AG09309 (cell line): ENCODE measurements at regions not wholly inside any gene's neighbourhood (a gene's known extent, or its start where the extent isn't known, plus 50 kb on each side); places are given as distances from the start of the nearest gene placed in this dataset.

Experiments used
- DNase-seq: peaks from one replicate; pipeline ENCODE4 v3.0.0-alpha.2; 2010; ENCODE audit warnings: low read depth
- H3K4me3 ChIP-seq: 2 replicates; pipeline ENCODE4 v1.5.1; 2011; ENCODE audit warnings: mild to moderate bottlenecking, low read depth, low read length, moderate library complexity; ENCODE audit not compliant: control insufficient read depth
- TF ChIP-seq, protein P1 (sequence below): IDR thresholded peaks from 2 replicates; pipeline ENCODE4 v1.5.1; 2011; ENCODE audit warnings: mild to moderate bottlenecking, low read depth, low read length, inconsistent platforms; ENCODE audit not compliant: insufficient read depth, control insufficient read depth; ENCODE audit errors: missing control alignments

- DNase-seq = no peak
- H3K4me3 ChIP-seq = no peak overlapping the region
- TF ChIP-seq, protein P1, sequence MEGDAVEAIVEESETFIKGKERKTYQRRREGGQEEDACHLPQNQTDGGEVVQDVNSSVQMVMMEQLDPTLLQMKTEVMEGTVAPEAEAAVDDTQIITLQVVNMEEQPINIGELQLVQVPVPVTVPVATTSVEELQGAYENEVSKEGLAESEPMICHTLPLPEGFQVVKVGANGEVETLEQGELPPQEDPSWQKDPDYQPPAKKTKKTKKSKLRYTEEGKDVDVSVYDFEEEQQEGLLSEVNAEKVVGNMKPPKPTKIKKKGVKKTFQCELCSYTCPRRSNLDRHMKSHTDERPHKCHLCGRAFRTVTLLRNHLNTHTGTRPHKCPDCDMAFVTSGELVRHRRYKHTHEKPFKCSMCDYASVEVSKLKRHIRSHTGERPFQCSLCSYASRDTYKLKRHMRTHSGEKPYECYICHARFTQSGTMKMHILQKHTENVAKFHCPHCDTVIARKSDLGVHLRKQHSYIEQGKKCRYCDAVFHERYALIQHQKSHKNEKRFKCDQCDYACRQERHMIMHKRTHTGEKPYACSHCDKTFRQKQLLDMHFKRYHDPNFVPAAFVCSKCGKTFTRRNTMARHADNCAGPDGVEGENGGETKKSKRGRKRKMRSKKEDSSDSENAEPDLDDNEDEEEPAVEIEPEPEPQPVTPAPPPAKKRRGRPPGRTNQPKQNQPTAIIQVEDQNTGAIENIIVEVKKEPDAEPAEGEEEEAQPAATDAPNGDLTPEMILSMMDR = no peak
These were observed 51.5 kb upstream of the DDR1 start for GRCh38 chr6:30832864-30833263.

DNA sequence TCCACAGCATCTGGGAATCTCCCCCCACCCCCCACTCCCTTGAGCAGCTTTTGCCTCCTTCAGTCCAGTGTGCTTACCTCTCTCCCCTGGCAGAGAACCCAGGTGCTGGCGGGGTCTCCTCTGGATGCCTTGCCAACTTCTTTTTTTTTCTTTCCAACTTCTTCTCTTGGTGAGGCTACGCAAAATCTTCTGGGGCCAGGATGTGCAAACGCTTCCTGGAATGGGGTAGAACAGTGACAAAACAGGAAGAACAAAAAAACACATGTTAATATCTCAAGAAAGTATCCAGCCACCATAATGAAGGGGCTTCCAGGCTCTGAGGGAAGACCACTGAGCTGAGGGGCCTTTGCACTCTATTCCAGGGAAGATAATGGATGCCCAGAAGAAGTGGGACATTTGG lies 53.9 kb upstream of the DDR1 start:
- DNase-seq = no peak
- TF ChIP-seq, protein P1 = no peak
- H3K4me3 ChIP-seq = no peak overlapping the region

DNA sequence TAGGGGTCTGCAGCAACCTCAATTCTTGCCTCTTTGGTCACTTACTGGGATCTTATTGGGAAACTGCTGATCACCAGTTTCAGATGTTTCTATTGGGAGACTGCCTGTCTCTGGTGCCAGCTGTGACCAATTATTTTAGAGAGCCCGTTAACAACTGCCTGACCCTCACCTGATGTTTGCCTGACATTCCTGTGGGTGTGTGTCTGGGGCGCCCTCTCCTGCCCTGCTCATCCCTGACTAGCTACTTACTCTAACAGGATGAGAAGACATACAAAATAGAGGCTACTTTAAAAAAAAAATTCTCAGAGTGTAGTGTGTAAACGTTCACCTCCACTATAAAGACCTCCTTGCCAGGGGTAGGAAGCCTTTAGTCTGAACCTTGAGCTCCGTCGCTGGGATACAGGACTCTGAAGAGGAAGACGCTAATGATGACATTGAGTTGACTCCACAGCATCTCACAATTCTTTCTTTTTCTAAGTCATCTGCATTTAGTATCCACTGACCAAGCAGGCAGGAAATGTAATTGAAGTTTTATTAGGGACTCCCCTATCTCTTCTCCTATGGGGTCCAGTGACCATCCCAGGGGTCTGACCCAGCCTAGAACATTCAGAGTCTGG lies 54.6 kb upstream of the DDR1 start:
- DNase-seq = no peak
- TF ChIP-seq, protein P1 = no peak
- H3K4me3 ChIP-seq = no peak overlapping the region

GRCh38 chr6:30829033-30829432 lies 55.3 kb upstream of the DDR1 start:
- DNase-seq = no peak
- TF ChIP-seq, protein P1 = no peak
- H3K4me3 ChIP-seq = no peak overlapping the region

- TF ChIP-seq, protein P1 = peak; percentile 96
- DNase-seq = peak; percentile 76
- no peak overlapping the region for H3K4me3 ChIP-seq
These were observed 56.0 kb upstream of the DDR1 start for GRCh38 chr6:30828027-30828962.

GRCh38 chr6:30826961-30827342 lies 57.4 kb upstream of the DDR1 start:
- TF ChIP-seq, protein P1 = no peak
- H3K4me3 ChIP-seq = no peak overlapping the region
- no peak for DNase-seq
